HG03439 (cell line): ENCODE measurements at regions not wholly inside any gene's neighbourhood (a gene's known extent, or its start where the extent isn't known, plus 50 kb on each side); places are given as distances from the start of the nearest gene placed in this dataset.
"Not testable (repeated sequence)": the region's sequence is repeated elsewhere in the genome, so short reads cannot be mapped to it uniquely, and the experiment has no call there.

Experiments
- ATAC-seq: cut with Tn5 transposase; IDR thresholded peaks from one replicate; pipeline ENCODE4 v1.9.1; 2021; ENCODE audit warnings: mild to moderate bottlenecking, moderate library complexity; ENCODE audit not compliant: unreplicated experiment

GRCh38 chr10:28137907-28138880 is 139.3 kb upstream of the ODAD2 start:
- no peak for ATAC-seq

GRCh38 chr10:28135258-28135657 is 136.4 kb upstream of the ODAD2 start:
- ATAC-seq = no peak

GRCh38 chr10:28130267-28130666 is 131.4 kb upstream of the ODAD2 start:
- no peak for ATAC-seq

- ATAC-seq = no peak
Measured at GRCh38 chr10:28127881-28128280, 129.0 kb upstream of the ODAD2 start.

- ATAC-seq = no peak
Measured at GRCh38 chr10:28125701-28126100, 126.8 kb upstream of the ODAD2 start.

GRCh38 chr10:28120795-28121194 is 121.9 kb upstream of the ODAD2 start:
- no peak for ATAC-seq

DNA sequence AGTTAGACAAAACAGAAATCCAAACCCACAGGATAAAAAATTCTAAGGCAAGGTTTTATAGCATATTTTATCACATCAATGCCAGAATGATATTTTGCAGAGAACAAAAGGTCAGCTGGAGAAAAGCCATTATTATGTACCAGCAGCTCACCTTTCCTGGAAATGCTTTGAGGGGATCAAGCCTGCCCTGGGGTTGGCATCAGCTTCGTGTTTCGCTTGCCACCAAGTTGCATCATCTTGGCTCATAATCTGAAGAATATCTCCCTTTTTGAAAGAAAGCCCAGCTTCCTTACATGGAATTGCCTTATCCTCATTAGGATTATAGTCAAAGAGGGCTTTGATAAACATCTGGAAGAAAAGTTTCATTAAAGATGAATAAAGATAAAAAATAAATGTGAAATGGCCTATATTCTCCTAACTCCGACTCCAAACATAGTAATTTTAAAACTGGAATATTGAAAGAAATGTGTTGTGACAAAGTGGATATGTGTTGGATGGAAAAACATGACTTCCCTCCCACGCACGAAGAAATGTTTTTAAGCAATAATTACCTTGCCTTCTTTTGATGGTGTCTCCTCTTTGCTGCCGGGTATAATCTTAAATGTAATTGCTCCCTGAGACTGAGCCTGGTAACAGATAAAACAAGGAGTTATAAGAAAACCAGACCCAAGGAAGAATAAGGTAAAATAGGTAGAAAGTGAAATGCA is 121.3 kb upstream of the ODAD2 start:
- no peak for ATAC-seq

GRCh38 chr10:28118985-28119628 is 120.2 kb upstream of the ODAD2 start:
- no peak for ATAC-seq

- no peak for ATAC-seq
Measured at GRCh38 chr10:28113202-28113601, 114.3 kb upstream of the ODAD2 start.

DNA sequence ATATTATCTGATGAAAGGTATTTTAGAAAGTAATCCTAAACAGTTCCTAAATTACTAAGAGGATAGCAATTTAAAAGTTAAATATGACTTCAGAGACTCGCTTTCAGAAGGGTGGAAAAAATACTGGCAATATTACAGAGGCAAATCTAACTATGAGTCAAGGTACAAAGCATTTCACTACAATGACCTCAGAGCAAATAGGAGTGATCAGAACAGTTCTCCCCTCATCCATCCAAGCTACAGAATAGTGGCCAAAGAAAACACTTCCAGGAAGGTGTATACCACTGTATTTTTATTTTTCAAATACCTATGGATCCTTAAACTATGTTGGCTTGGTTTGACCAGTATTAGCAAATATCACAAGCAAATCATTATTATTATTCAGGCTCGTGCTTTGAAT is 112.8 kb upstream of the ODAD2 start:
- ATAC-seq = no peak

- ATAC-seq = no peak
Measured at GRCh38 chr10:28105561-28105960, 106.7 kb upstream of the ODAD2 start.

DNA sequence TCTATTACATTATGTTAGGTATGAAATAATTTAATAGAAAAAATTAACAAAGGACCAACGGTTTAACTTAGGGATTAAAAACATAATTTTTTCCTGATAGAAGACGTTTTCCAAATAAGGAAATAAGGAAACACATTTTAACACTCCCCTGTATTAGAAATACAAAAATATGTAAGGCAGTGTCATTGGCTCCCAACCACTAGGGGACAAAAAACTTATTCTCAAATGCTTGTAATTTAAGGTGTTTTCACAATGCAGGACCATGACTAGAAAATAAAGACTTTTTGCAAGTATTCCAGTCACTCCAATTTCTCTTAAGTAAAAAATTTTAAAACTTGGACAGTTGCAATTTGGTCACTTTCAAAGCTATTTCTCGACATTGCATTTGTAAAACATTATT is 98.8 kb upstream of the ODAD2 start:
- ATAC-seq = no peak

- no peak for ATAC-seq
Measured at GRCh38 chr10:28095791-28096378, 97.0 kb upstream of the ODAD2 start.

GRCh38 chr10:28094121-28094520 is 95.2 kb upstream of the ODAD2 start:
- ATAC-seq = no peak

DNA sequence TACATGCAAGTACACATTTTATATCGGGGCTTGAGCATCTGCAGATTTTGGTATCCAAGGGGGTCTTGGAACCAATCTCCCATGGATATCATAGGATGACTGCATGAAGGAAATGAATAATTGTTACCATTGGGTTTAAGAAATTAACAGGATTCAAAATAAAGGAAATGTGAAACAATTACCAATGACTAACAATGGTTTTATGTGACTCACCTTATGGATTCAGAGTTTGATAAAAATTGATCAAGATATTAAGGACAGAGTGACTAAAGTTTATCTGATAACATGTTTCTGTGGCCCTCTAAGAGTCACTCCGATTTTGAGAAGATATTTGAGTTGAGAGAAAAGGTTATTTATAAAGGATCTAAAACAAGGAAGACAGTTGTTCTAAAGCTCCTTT is 93.0 kb upstream of the ODAD2 start:
- no peak for ATAC-seq

- no peak for ATAC-seq
Measured at GRCh38 chr10:28090506-28090905, 91.6 kb upstream of the ODAD2 start.

DNA sequence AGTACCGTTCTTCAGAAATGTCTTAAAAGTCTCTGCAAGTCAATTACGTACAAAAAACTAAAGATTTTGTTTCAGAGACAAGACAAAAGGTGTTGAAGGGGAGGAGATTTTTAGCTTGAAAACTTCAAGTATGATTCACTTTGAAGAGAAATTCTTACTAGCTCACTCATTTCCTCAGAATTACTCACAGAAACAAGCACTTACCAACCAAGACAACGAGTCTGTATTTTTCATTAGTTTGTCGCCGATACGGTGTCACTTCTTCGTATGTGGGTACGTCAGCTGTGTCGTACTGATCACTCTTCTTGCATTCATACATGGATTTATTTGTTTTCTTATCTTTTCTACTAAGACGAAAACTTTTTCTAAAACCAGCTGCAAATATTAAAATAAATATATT is 90.6 kb upstream of the ODAD2 start:
- ATAC-seq = no peak

DNA sequence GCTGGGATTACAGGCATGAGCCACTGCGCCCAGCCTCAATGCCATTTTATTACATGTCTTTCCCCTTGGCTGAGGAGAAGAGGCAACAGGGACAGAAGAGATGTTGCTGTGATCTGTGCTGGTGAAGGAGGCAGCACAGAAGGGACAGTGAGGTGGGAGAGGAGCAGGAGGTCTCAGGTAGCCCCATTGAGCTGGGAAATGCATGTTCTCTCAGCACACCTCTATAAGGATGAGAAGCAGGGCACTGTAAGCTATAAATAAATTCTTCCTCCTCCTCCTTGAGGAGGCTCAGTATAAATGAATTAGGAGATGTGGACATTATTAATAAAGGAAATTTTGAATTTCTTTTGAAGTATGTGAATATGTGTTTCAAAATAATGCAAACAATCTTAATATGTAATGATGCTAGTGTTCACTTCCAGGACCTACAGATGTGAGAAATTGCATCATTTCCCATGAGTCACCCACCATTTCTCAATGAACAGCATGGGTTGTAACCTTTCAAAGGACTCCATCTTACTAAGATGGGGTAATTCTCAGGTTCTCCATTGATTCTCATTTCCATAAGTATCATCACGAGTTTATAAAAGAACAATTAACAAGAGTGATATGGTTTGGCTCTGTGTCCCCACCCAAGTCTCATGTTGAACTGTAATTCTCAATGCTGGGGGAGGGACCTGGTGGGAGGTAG is 88.9 kb upstream of the ODAD2 start:
- ATAC-seq = no peak

GRCh38 chr10:28085760-28086159 is 86.9 kb upstream of the ODAD2 start:
- ATAC-seq = not testable (repeated sequence)

DNA sequence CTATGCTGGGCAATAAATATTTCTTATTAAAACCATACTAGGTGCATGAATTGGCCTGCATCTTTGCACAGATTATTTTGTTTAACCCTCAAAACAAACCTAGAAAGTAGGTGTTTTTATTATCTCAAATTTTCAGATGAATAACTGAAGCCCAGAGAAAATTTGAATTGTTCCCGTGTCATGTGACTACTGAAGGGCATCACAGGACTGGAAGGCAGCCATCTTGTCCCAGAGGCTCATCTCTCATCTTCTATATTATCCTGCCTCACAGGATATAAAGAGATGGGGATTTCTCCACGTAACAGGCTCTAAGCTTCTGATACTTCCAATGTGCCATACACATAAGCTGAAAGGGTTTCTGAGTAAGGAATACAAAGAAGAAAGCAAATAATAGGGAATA is 84.0 kb upstream of the ODAD2 start:
- ATAC-seq = no peak

- ATAC-seq = no peak
Measured at GRCh38 chr10:28082316-28082715, 83.4 kb upstream of the ODAD2 start.
